NOMO-1 treated with dmso at 0.1 percent for 144 hours (cell line): ENCODE measurements at regions not wholly inside any gene's neighbourhood (a gene's known extent, or its start where the extent isn't known, plus 50 kb on each side); places are given as distances from the start of the nearest gene placed in this dataset.
"Not testable (repeated sequence)": the region's sequence is repeated elsewhere in the genome, so short reads cannot be mapped to it uniquely, and the experiment has no call there.

Experiments used
- DNase-seq: peaks from one replicate; lab custom pipeline; 2025; ENCODE audit not compliant: unreplicated experiment; lab: John Stamatoyannopoulos, UW

- peak; percentile 75 for DNase-seq
Measured at GRCh38 chr11:47928426-47928825, 51.9 kb upstream of the PTPRJ start.

DNA sequence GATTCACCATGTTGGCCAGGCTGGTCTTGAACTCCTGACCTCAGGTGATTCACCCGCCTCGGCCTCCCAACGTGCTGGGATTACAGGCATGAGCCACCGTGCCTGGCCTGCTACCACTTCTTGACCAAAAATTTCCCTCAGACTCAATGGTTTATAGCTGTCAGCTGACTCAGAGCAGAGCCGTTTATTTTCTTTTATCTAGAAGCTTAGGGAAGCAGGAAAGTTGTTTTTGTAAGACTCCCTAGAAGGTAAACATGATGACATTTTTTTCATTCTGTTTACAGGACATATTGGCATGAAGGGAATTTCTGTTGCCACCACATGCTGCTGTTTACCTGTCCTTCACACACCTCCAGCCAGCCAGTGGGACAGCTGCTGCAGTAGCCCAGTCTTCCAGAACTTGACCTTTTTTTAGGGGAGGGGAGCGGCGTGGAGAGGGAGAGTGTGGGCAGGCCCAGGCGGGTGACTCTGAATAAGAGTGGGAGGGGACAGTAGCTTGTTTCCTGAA lies 56.1 kb upstream of the PTPRJ start:
- DNase-seq, result no peak

GRCh38 chr11:47923667-47924066 lies 56.7 kb upstream of the PTPRJ start:
- no peak for DNase-seq

DNA sequence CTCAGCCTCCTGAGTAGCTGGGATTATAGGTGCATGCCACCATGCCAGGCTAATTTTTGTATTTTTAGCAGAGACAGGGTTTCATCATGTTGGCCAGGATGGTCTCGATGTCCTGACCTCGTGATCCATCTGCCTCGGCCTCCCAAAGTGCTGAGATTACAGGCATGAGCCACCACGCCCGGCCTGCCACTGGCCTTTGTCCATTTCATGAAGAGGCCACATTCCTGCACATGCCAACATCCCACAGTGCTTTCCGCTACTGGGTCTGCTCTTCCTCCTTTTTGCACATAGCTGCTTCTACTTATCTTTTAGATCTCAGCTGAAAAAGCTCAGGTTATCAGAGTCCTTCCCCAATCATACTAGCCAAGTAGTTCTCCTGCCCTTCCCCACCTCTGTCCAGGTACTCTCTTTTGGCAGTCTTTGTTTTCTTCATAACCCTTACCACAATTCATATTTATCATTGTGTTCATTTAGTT lies 59.2 kb upstream of the PTPRJ start:
- not testable (repeated sequence) for DNase-seq

- no peak for DNase-seq
Measured at GRCh38 chr11:47918882-47919495, 61.4 kb upstream of the PTPRJ start.

GRCh38 chr11:47918370-47918690 lies 62.0 kb upstream of the PTPRJ start:
- DNase-seq, result no peak

DNA sequence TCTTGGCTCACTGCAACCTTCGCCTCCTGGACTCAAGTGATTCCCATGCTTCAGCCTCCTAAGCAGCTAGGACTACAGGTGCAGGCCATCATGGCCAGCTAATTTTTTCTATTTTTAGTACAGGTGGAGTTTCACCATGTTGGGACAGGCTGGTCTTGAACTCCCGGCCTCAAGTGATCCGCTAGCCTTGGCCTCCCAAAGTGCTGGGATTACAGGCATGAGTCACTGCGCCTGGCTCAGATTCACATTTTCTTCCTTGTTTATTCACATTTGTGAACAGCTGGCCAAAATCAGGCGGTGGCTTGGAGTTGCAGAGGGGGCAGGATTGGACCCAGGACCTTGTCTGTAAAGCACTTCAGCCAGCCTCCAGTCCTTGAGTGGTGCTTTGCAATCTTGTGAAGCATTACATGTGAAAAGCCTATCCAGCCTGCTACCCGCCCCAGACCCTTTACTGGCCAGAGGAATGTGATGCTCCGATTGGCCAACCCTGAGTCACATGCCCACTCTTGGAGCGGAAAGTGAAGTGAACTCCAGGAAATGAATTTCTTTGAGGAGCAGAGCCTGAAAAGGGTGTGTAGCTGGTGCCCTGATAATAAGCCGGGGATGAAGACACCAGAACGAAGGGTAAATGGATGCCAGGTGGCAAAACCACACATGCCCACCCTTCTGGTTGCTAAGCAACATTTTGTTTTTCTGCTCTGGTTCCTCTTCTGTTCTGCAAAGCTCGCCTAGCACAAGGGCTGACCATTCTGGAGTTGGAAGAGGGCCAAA lies 62.6 kb upstream of the PTPRJ start:
- DNase-seq, result peak; percentile 69

GRCh38 chr11:47916361-47916841 lies 64.0 kb upstream of the PTPRJ start:
- DNase-seq, result no peak

GRCh38 chr11:47915783-47916182 lies 64.6 kb upstream of the PTPRJ start:
- no peak for DNase-seq

DNA sequence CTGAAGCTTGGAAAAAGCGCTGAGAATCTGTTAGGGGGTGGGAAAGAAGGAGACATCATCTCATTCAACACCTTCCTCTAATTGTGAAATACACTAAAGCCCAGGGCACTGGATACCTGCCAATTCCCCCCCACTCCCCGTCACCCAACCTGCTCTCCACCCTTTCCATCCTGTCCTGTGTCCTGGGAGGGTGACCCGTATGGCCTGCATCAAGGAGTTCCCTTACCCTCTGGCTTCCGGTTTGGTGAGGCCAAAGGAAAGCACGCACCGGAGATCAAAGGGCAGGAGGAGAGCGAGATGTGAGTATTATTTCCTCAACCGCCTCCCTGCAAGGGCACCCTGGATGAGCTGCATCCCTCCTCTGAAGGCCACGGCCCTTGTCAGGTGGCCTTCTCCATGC lies 65.0 kb upstream of the PTPRJ start:
- no peak for DNase-seq

DNA sequence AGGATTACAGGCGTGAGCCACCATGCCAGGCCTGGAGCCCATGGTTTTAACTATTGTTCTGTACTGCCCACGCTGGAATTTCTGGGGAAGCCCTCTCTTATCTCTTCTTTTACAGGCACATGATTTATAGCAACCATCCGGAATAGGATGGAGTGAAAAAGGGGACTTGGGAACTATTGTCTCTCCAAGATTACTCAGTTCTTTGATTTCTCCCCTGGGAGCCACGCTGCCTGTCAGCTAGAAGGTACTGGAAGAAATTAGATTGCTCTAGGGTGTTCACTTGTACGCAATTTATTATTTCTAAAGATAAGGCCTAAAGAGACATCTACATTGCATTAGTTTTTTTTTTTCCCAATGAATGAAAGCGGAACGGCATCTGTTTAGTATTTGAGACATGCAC lies 65.6 kb upstream of the PTPRJ start:
- no peak for DNase-seq

GRCh38 chr11:47913529-47914244 lies 65.5 kb upstream of the NUP160 start:
- DNase-seq, result no peak

DNA sequence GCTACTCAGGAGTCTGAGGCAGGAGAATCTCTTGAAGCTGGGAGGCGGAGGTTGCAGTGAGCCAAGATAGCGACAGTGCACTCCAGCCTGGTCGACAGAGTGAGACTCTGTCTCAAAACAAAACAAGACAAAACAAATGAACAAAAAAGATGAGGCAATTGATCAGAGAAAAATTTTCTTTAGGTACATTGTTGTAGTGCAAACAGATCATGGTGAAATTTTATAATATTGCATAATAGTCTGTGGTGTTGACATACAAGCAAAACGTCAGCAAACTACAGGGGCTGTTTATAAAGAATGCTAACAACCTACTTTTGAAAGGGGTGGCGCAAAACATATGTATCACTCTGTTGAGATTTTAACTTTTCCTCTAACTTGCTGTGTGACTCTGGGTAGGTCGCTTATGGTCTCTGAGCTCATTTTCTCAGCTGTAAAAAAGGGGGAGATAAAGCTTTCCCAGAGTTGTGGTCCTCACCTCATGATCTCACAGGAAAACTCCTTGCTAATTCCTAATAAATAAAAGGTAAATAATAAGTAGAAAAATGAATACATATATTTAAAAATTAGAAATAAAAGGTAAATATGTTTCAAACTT lies 64.8 kb upstream of the NUP160 start:
- DNase-seq, result no peak

DNA sequence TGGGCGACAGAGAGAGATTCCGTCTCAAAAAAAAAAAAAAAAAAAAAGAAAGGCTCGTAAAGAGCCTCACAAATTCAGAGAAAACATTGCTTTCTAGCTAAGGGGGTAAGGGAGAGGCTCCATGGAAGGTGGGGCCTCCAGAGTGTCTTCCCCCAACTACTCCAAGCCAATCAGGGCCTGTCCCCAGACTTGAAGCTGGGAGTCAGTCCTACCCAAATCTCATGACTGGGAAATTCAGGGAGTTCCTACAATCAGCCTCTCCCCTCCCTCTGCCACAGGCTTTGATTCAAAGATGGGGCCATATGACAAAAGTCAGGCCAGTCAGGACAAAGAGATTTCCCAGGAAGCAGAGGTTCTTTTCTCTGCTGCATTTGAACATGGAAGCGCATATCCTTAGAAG lies 63.0 kb upstream of the NUP160 start:
- no peak for DNase-seq

GRCh38 chr11:47908198-47908597 lies 60.0 kb upstream of the NUP160 start:
- DNase-seq, result peak; percentile 79

- DNase-seq, result no peak
Measured at GRCh38 chr11:47907499-47907898, 59.3 kb upstream of the NUP160 start.

- no peak for DNase-seq
Measured at GRCh38 chr11:47906066-47906465, 57.9 kb upstream of the NUP160 start.

DNA sequence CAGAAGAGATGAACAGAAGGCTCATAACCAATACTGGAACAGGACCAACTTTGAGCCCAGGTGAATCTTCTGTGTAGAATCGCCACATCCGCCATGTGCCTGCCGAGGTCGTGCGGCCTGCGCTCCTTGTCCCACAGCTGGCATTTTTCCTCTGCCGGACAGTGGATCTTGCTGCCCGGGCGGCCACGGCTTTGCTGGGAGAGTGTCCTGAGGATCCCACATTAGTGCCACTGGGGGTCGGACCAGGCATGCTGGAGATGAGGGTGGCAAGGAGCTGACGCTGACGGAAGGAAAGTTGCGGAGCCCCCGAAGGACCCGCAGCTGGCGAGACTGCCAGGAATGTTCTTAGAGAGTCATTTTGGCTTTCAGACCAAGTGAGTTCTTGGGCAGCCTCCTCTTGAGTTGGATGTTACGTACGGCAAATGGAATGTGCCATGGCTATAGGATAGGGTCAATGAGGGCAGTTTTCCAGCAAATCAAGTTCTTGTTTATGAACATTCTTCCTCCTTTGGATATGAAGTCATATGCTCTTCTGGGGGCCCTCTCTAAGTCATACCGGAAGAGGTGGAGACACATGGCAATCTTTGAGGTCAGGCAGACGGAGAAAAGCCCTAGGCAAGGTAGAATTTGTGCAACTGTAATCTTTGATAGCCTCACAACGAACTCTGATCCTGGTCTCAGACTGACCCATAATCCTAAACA lies 57.4 kb upstream of the NUP160 start:
- DNase-seq, result peak; percentile 77

DNA sequence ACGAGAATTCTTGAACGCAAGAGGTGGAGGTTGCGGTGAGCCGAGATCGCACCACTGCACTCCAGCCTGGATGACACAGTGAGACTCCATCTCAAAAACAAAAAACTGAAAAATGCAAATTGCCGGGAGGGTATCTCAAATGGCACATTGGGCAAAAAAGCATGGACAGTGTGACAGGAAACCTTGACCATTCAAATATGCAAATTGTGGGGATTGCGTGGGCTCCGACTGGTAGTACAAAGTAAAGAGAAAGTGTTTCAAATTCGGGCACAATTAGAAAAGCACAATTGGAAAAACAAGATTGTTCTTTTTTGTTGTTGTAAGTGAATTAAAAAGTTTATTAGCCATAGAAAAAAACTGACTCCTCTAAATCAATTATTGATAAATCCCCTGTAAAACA lies 56.7 kb upstream of the NUP160 start:
- no peak for DNase-seq

DNA sequence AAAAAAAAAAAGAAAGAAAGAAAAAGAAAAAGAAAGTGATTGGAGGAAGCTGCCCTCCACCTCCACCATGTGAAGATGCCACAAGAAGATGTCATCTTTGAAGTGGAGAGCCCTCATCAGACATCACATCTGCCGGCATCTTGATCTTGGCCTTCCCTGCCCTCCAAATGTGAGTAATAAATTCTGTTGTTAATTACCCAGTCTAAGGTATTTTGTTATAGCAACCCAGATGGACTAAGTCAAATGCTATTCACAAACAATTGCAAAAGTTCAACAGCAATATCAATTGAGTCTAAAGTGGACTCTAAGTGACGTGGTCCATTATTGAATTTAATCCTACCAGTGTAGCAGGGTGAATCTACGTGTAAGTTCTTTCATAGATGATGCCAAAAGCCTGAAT lies 55.9 kb upstream of the NUP160 start:
- no peak for DNase-seq

DNA sequence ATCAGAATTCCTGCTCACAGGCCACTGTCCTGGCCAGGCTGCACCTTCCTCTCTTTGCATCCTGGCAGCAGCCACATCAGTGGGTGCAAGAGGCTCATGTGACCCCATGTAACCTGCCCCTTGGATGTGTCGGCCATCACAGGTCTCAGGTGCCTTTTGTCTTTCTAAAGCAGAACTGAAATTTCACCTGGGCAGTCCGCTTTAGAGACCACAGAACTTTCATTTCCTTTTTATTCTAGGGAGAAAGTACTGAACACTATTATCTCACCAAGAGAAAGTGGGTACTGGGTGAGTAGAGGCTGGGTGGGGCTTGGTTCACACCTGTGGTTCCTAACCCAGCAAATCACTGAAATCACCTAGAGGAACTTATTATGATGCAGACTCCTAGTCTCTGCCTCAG lies 51.7 kb upstream of the NUP160 start:
- DNase-seq, result no peak
